IMR-90 (cell line): ENCODE measurements at regions not wholly inside any gene's neighbourhood (a gene's known extent, or its start where the extent isn't known, plus 50 kb on each side); places are given as distances from the start of the nearest gene placed in this dataset.

ENCODE experiments used
- CEBPB ChIP-seq: IDR thresholded peaks from 2 replicates; pipeline ENCODE4 v1.6.1; 2012; ENCODE audit warnings: low read depth, low read length, improper control_type of control experiment
- CHD1 ChIP-seq: IDR thresholded peaks from 2 replicates; pipeline ENCODE4 v1.6.1; 2012; ENCODE audit warnings: low read depth, low read length, improper control_type of control experiment
- MAZ ChIP-seq: IDR thresholded peaks from 2 replicates; pipeline ENCODE4 v1.6.1; 2012; ENCODE audit warnings: low read depth, mild to moderate bottlenecking, low read length, improper control_type of control experiment, moderate library complexity, borderline replicate concordance
- RCOR1 ChIP-seq: IDR thresholded peaks from 2 replicates; pipeline ENCODE4 v1.6.1; 2012; ENCODE audit warnings: mild to moderate bottlenecking, low read length, improper control_type of control experiment; ENCODE audit not compliant: insufficient replicate concordance
- RFX5 ChIP-seq: IDR thresholded peaks from 2 replicates; pipeline ENCODE4 v1.8.0; 2012; ENCODE audit warnings: low read depth, mild to moderate bottlenecking, low read length, moderate library complexity
- SMC3 ChIP-seq: fragments of 150-350 bp; IDR thresholded peaks from 2 replicates; pipeline ENCODE4 v1.6.1; 2016; ENCODE audit warnings: low read depth, mild to moderate bottlenecking, antibody characterized with exemption, low read length, moderate library complexity
- TF ChIP-seq, protein P1 (sequence below): conservative IDR thresholded peaks from 2 replicates; pipeline ENCODE4 v1.5.1; 2012; ENCODE audit warnings: mild to moderate bottlenecking, low read depth, low read length, improper control_type of control experiment

DNA sequence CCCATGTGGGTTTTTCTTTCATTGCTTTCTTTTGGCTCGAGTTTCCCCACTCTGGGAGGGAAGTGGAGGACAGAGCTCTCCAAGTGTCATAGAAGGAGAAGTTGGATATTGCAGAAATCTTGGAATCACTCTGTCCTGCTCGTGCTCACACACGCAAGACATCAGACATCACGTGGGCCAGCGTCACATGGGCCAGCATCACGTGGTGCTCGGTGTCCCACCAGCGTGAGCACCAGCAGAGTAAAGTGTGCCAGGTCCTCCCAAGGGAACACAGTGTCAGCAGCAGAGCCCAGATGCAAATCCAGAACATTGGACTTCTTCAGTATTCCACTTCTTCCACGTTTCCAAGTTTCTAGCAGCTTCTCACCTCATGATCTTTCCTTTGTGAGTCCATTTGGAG is 327.0 kb downstream of the FOXL1 start:
- TF ChIP-seq, protein P1, sequence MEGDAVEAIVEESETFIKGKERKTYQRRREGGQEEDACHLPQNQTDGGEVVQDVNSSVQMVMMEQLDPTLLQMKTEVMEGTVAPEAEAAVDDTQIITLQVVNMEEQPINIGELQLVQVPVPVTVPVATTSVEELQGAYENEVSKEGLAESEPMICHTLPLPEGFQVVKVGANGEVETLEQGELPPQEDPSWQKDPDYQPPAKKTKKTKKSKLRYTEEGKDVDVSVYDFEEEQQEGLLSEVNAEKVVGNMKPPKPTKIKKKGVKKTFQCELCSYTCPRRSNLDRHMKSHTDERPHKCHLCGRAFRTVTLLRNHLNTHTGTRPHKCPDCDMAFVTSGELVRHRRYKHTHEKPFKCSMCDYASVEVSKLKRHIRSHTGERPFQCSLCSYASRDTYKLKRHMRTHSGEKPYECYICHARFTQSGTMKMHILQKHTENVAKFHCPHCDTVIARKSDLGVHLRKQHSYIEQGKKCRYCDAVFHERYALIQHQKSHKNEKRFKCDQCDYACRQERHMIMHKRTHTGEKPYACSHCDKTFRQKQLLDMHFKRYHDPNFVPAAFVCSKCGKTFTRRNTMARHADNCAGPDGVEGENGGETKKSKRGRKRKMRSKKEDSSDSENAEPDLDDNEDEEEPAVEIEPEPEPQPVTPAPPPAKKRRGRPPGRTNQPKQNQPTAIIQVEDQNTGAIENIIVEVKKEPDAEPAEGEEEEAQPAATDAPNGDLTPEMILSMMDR, result no peak
- TF ChIP-seq RCOR1 (no peak), RFX5 (no peak), CEBPB (no peak), SMC3 (no peak), CHD1 (no peak), MAZ (no peak)
